ENCODE measurements at regions not wholly inside any gene's neighbourhood (a gene's known extent, or its start where the extent isn't known, plus 50 kb on each side); places are given as distances from the start of the nearest gene placed in this dataset.

GRCh38 chr20:10863337-10864060 is 189.7 kb upstream of the JAG1 start:
- TF ChIP-seq POLR2A (IDR thresholded peaks at IDR 0.05) (no peak), CTCF (IDR thresholded peaks at IDR 0.05) (no peak)
